KMS-11 (cell line): ENCODE measurements at regions not wholly inside any gene's neighbourhood (a gene's known extent, or its start where the extent isn't known, plus 50 kb on each side); places are given as distances from the start of the nearest gene placed in this dataset.
"Not testable (repeated sequence)": the region's sequence is repeated elsewhere in the genome, so short reads cannot be mapped to it uniquely, and the experiment has no call there.

ENCODE experiments used
- H2AFZ ChIP-seq: fragments of 200-600 bp; sonication (generic); 2 replicates; pipeline ENCODE4 v1.6.1; 2016; ENCODE audit warnings: antibody characterized with exemption, mixed run types, low read depth
- H3K27ac ChIP-seq: fragments of 200-600 bp; sonication (generic); 2 replicates; pipeline ENCODE4 v1.6.1; 2016; ENCODE audit warnings: mild to moderate bottlenecking, mixed run types
- H3K27me3 ChIP-seq: fragments of 200-600 bp; sonication (generic); 2 replicates; pipeline ENCODE4 v1.6.1; 2017; ENCODE audit warnings: mild to moderate bottlenecking, low read depth, mixed run types, moderate library complexity; ENCODE audit not compliant: insufficient read depth
- H3K36me3 ChIP-seq: fragments of 200-600 bp; sonication (generic); 2 replicates; pipeline ENCODE4 v1.6.1; 2017; ENCODE audit warnings: mild to moderate bottlenecking, mixed run types; ENCODE audit not compliant: insufficient read depth
- H3K4me1 ChIP-seq: fragments of 200-600 bp; sonication (generic); 2 replicates; pipeline ENCODE4 v1.6.1; 2016; ENCODE audit warnings: mild to moderate bottlenecking, low read depth, mixed run types; ENCODE audit not compliant: poor library complexity, severe bottlenecking
- H3K4me2 ChIP-seq: fragments of 200-600 bp; sonication (generic); 2 replicates; pipeline ENCODE4 v1.7.0; 2016; ENCODE audit warnings: mild to moderate bottlenecking, mixed run types
- H3K4me3 ChIP-seq: fragments of 200-600 bp; sonication (generic); IDR thresholded peaks from 2 replicates; pipeline ENCODE4 v1.6.1; 2017; ENCODE audit warnings: low read depth, low read length, mixed read lengths; ENCODE audit not compliant: insufficient read depth
- H3K79me2 ChIP-seq: fragments of 200-600 bp; sonication (generic); 2 replicates; pipeline ENCODE4 v1.6.1; 2016; ENCODE audit warnings: low read depth, mixed run types; ENCODE audit not compliant: insufficient read depth
- H3K9ac ChIP-seq: fragments of 200-600 bp; sonication (generic); 2 replicates; pipeline ENCODE4 v1.6.1; 2016; ENCODE audit warnings: mild to moderate bottlenecking, mixed run types
- H4K20me1 ChIP-seq: fragments of 200-600 bp; sonication (generic); 2 replicates; pipeline ENCODE4 v1.6.1; 2016; ENCODE audit warnings: mild to moderate bottlenecking, mixed run types; ENCODE audit not compliant: insufficient read depth
- TF ChIP-seq, protein P1 (sequence below): fragments of 200-600 bp; sonication (generic); conservative IDR thresholded peaks from 2 replicates; pipeline ENCODE4 v1.6.1; 2017; ENCODE audit warnings: low read depth, mild to moderate bottlenecking, antibody characterized with exemption, low read length, moderate library complexity, mixed read lengths

DNA sequence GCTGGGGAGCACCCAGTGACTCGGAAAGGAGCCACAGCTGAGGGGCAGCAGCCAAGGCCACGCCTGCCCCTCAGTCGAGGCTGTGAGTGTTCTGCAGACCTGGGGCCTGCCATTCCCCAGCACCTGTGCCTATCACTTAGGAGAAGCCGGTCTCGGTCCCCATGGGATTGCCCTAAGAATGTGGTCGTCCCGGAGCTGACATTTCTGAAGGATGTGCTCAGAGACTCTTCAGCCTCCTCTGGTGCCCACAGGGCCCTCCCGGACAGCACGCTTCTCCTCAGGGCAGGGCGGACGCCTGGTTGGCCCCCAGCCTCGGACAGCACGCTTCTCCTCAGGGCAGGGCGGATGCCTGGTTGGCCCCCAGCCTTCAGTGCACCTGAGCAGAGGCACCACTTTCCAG, 223.9 kb downstream of the ERMARD start:
- TF ChIP-seq, protein P1, sequence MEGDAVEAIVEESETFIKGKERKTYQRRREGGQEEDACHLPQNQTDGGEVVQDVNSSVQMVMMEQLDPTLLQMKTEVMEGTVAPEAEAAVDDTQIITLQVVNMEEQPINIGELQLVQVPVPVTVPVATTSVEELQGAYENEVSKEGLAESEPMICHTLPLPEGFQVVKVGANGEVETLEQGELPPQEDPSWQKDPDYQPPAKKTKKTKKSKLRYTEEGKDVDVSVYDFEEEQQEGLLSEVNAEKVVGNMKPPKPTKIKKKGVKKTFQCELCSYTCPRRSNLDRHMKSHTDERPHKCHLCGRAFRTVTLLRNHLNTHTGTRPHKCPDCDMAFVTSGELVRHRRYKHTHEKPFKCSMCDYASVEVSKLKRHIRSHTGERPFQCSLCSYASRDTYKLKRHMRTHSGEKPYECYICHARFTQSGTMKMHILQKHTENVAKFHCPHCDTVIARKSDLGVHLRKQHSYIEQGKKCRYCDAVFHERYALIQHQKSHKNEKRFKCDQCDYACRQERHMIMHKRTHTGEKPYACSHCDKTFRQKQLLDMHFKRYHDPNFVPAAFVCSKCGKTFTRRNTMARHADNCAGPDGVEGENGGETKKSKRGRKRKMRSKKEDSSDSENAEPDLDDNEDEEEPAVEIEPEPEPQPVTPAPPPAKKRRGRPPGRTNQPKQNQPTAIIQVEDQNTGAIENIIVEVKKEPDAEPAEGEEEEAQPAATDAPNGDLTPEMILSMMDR, result no peak
- Histone ChIP-seq H3K27me3 (peaks cover 7% of the 10 kb centered on the region; the same call in 1 of the 2 replicates), H3K4me2 (no peak overlapping the region), H3K36me3 (no peaks in the 10 kb centered on the region), H2AFZ (no peak overlapping the region), H3K27ac (no peak overlapping the region), H3K9ac (no peak overlapping the region), H3K79me2 (no peaks in the 10 kb centered on the region), H3K4me1 (no peaks in the 10 kb centered on the region), H4K20me1 (no peaks in the 10 kb centered on the region), H3K4me3 (no peak overlapping the region)

DNA sequence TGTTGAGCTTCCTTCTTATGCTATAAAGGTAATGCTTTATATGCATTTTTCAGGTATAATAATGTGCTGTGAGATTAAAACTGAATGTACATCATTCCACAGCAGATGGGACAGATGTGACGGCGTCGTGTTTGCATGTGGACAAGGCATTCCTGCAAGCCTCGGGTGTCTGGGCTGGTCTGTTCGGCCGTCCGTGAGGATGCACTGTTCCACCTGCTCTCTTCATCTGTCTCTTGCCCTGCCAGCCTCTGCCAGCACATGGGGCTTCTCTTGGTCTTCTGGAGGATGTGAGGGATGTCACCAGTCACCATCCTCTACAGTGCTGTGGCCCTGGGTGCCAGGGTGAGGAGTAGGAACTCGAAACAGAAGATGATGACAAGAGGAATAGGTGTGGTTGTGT, 223.2 kb downstream of the ERMARD start:
- no peak overlapping the region for H3K4me2 ChIP-seq
- no peaks in the 10 kb centered on the region for H3K79me2 ChIP-seq
- H2AFZ ChIP-seq, result no peak overlapping the region
- no peak overlapping the region for H3K9ac ChIP-seq
- no peaks in the 10 kb centered on the region for H3K36me3 ChIP-seq
- TF ChIP-seq, protein P1, result no peak
- no peak overlapping the region for H3K4me3 ChIP-seq
- peaks cover 5% of the 10 kb centered on the region; the same call in 1 of the 2 replicates for H3K27me3 ChIP-seq
- H3K4me1 ChIP-seq, result no peaks in the 10 kb centered on the region
- no peak overlapping the region for H3K27ac ChIP-seq
- no peaks in the 10 kb centered on the region for H4K20me1 ChIP-seq

DNA sequence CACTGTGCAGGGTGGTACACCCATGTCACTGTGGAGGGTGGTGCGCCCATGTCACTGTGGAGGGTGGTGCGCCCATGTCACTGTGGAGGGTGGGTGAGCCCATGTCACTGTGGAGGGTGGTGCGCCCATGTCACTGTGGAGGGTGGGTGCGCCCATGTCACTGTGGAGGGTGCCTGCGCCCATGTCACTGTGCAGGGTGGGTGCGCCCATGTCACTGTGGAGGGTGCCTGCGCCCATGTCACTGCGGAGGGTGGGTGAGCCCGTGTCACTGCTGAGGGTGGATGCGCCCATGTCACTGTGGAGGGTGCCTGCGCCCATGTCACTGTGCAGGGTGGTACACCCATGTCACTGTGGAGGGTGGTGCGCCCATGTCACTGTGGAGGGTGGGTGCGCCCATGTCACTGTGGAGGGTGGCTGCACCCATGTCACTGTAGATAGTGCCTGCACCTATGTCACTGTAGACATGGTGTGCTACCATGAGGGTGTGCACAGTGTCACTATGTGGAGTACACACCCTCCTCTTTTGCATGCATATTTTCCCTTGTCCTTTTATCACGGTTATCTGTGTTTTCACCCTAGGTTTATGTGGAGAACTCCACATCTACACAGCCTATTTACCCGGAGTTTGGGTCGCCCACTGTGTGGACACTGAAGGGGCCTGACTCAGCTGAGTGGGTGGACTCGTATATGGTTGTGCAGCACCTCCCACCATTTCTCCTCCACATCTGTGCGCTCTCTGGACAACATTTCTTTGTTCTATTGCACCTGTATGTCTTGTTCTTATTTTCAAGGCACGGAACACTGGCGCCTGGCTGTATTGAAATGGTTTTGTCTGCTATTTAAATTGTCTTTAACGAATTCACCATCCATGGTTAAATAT, 222.4 kb downstream of the ERMARD start:
- H3K36me3 ChIP-seq, H4K20me1 ChIP-seq, H3K9ac ChIP-seq, H3K27me3 ChIP-seq, H3K27ac ChIP-seq, H3K4me3 ChIP-seq, H3K4me2 ChIP-seq, H3K79me2 ChIP-seq, H2AFZ ChIP-seq, H3K4me1 ChIP-seq: not testable (repeated sequence)

GRCh38 chr6:169972736-169973135, 221.3 kb downstream of the ERMARD start:
- Histone ChIP-seq H3K4me3 (no peak overlapping the region), H3K27me3 (peaks cover 5% of the 10 kb centered on the region; the same call in 1 of the 2 replicates)

More at GRCh38 chr6:169972736-169973135, 221.3 kb downstream of the ERMARD start:
- Histone ChIP-seq H2AFZ (no peak overlapping the region), H4K20me1 (no peaks in the 10 kb centered on the region), H3K9ac (no peak overlapping the region), H3K27ac (no peak overlapping the region), H3K4me1 (no peaks in the 10 kb centered on the region), H3K36me3 (no peaks in the 10 kb centered on the region), H3K79me2 (no peaks in the 10 kb centered on the region), H3K4me2 (no peak overlapping the region)
- TF ChIP-seq, protein P1, result no peak
